ENCODE measurements at regions not wholly inside any gene's neighbourhood (a gene's known extent, or its start where the extent isn't known, plus 50 kb on each side); places are given as distances from the start of the nearest gene placed in this dataset.

DNA sequence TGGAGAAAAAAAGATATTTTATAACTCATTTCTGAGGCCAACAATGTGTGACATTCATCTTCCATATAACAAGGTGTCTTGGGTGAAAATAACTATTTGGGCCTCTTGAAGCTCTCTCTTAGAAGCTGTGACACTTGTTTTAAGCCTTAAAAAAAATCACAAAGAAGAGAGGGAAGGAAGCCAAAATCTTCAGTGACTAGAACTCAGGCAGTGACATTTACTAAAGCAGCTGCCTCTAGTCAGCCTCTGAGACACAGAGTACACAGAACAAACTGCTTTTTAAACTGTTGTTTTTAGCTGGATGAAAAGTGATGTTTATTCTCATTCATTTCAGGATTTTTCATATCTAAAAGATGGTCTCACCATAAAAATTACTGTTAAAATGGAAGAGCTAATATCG, 793.6 kb downstream of the GALC start:
- TF ChIP-seq, protein P1, sequence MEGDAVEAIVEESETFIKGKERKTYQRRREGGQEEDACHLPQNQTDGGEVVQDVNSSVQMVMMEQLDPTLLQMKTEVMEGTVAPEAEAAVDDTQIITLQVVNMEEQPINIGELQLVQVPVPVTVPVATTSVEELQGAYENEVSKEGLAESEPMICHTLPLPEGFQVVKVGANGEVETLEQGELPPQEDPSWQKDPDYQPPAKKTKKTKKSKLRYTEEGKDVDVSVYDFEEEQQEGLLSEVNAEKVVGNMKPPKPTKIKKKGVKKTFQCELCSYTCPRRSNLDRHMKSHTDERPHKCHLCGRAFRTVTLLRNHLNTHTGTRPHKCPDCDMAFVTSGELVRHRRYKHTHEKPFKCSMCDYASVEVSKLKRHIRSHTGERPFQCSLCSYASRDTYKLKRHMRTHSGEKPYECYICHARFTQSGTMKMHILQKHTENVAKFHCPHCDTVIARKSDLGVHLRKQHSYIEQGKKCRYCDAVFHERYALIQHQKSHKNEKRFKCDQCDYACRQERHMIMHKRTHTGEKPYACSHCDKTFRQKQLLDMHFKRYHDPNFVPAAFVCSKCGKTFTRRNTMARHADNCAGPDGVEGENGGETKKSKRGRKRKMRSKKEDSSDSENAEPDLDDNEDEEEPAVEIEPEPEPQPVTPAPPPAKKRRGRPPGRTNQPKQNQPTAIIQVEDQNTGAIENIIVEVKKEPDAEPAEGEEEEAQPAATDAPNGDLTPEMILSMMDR (IDR thresholded peaks at IDR 0.05) = no peak
- TF ChIP-seq EP300 (IDR thresholded peaks at IDR 0.05) = no peak
- TF ChIP-seq POLR2A (IDR thresholded peaks at IDR 0.05; ENCODE audit: low read depth) = no peak
- no peak for TF ChIP-seq POLR2AphosphoS5 (IDR thresholded peaks at IDR 0.05)
